Fibroblast of the aortic adventitia (primary cell): ENCODE measurements at regions not wholly inside any gene's neighbourhood (a gene's known extent, or its start where the extent isn't known, plus 50 kb on each side); places are given as distances from the start of the nearest gene placed in this dataset.

Source experiments
- DNase-seq: peaks from one replicate; pipeline ENCODE4 v3.0.0-alpha.2; 2010; ENCODE audit warnings: low read depth
- H3K4me3 ChIP-seq: 2 replicates; pipeline ENCODE4 v1.5.1; 2011; ENCODE audit warnings: low read depth, mild to moderate bottlenecking, control low read depth, low read length, moderate library complexity
- CTCF ChIP-seq: IDR thresholded peaks from 2 replicates; pipeline ENCODE4 v1.5.1; 2011; ENCODE audit warnings: mild to moderate bottlenecking, low read length, control low read depth, inconsistent platforms; ENCODE audit not compliant: insufficient read depth

DNA sequence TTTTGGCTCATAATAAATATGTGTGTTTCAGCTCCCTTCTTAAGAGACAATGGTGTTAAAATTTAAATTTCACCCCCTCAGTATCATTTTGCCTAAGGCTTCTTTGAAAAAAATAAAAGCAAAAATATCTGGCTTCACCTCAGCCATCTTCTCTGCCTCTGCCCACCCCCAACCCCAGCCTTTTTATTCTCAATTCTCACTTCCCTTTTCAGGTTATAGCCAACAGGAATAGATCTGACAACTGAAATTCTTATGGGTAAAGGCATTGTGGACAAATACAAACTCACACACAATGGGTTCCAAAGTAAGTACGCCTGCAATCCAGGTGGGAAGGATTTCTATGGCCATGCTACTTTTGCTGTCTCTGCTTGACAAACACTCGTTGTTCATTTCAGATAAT, 399.0 kb upstream of the ARRDC4 start:
- H3K4me3 ChIP-seq: no peak overlapping the region
- TF ChIP-seq CTCF: no peak
- no peak for DNase-seq

- no peak for TF ChIP-seq CTCF
- no peak overlapping the region for H3K4me3 ChIP-seq
- no peak for DNase-seq
Observed at GRCh38 chr15:97563516-97563915, 397.0 kb upstream of the ARRDC4 start.

GRCh38 chr15:97566961-97567360, 393.5 kb upstream of the ARRDC4 start:
- H3K4me3 ChIP-seq: no peak overlapping the region
- DNase-seq: no peak
- TF ChIP-seq CTCF: no peak

DNA sequence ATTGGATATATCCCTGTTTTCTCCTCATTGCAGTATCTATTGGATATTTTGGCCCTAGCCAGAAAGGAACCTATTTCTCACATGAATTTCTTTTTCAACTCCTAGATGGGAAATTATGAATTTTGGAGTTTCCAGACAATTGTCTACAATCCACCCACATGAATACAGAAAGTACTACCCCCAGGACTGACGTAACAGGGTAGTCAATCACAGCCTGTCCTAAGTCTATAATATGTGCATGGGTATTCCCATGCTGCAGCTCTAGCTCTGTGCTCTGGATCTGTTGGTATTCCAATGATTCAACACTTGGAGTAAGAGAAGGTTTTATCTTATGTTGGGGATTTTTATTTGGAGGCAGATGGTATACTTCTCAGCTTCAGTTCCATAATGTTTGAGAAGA, 393.1 kb upstream of the ARRDC4 start:
- no peak for TF ChIP-seq CTCF
- no peak overlapping the region for H3K4me3 ChIP-seq
- DNase-seq: no peak

DNA sequence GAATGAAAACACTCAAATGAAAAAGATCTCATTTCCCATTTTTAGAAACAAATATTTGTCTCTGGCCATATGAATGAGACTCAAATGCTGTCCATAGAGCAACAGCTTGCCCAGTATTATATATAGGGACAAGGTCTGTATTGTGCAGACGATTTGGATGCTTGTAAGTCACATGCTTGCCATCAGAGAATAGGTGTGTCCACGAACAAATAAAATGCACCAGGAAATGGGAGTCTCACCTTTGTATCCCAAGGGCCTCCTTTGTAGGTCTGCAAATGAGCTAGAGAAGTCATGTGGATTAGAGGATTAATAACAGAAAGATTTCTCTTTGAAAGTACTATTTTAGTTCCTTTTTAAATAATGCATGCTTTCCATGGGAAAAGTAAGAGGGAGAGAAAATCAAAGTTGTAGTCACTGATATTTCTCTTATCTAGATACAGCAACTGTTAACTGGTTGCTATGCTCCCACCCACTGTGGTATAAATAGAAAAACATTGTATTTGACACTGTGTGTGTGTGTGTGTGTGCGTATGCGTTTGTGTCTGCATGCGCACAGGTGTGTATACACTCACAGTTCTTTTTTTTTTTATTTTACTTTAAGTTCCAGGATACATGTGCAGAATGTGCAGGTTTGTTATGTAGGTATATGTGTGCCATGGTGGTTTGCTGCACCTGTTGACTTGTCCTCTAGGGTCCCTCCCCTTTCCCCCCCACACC, 383.4 kb upstream of the ARRDC4 start:
- TF ChIP-seq CTCF: no peak
- DNase-seq: no peak
- no peak overlapping the region for H3K4me3 ChIP-seq

DNA sequence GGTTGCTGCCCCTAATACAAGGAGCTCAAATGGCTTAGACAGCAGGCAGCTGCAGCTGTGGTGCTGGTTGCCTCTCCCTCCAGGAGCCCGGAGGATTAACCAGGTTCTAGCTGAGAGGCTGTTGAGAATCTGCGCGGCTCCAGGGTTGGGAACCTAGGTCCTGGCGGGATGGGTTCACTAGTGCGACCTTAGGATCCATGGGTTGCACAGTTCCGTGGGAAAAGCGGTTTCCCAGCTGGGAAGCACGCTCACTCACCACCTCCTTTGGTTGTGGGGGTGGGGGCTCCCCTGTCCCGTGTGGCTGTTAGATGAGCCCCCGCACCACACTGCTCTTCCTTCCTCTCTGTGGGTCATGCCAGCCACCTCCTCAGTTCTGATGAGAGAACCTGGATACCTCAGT, 375.1 kb upstream of the ARRDC4 start:
- no peak for DNase-seq
- no peak for TF ChIP-seq CTCF
- H3K4me3 ChIP-seq: no peak overlapping the region

DNA sequence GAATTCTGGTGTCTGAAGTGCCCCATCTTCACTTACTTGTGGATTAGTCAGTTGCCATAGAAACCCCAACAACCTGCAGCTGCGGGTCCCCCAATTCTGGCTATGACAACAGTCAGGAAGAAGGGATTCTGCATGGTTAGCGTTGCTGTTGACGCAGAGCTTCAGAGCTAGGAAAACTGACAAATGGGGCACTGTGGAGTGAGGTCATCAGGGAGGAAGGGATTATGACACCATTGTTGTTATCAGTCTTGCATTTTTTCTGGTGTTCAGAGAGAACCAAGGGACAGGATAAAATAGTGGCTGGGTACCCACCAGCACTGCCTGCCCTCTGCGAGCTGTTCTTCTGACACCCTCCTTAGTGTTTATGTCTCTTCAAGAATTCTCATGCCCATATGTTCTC, 367.7 kb upstream of the ARRDC4 start:
- no peak overlapping the region for H3K4me3 ChIP-seq
- TF ChIP-seq CTCF: no peak
- DNase-seq: no peak
